NCI-H1694 (cell line): ENCODE measurements at regions not wholly inside any gene's neighbourhood (a gene's known extent, or its start where the extent isn't known, plus 50 kb on each side); places are given as distances from the start of the nearest gene placed in this dataset.
"Not testable (repeated sequence)": the region's sequence is repeated elsewhere in the genome, so short reads cannot be mapped to it uniquely, and the experiment has no call there.

Source experiments
- DNase-seq: peaks from one replicate; lab custom pipeline; 2025; lab: John Stamatoyannopoulos, UW

DNA sequence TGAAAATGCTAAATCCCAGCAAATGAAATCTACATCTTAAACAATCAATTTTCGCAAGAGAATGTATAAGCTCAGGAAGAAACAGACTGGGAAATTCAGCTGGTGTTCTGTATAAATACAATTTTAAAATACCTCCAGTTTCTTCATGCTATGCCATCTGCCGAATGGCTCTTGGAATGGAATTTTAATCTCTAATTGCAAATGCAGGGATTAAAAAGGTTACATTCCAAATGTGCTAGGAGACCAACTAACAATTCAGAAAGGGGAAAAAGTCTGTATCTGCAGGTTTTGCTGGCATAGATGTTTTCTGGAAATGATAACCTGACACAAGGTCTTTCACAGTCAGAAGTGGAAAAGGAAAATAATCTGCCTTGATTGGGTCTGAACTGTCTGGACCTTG is 379.7 kb downstream of the MAT2B start:
- no peak for DNase-seq

DNA sequence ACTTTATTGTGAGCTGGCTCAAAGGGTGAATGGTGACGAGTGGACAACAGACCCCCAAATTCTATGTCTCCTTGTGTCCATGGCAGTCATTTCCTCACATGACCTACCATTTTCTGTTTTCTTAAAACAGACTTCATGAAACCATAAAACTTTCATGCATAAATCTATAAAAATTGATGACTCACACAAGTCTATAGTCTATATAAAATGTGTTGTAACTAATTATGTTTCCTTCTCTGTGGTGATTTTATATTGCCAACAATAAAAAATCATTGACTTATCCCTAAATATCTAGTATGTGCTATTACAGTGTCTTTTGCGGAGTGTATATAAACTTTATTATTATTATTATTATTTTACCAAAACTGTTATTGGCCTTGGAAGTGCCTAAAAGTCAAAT is 382.4 kb downstream of the MAT2B start:
- DNase-seq = no peak

DNA sequence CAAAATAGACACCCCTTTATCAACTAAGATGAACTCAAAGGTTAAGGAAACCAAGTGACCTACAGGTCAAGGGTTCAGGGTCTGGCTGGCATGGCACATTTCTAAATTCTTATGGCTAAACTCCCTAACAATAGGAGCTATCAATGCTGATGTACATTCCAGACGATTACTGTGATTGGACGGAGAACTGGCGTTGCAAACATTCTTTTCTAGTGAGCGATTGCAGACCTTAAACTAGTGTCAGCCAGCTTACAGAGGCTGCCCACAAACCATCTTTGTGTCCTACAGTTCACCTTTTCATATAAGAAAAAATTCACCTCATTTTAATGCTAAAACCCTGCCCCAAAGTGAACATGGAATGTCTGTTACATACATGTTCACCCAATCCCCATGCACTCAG is 382.9 kb downstream of the MAT2B start:
- no peak for DNase-seq

DNA sequence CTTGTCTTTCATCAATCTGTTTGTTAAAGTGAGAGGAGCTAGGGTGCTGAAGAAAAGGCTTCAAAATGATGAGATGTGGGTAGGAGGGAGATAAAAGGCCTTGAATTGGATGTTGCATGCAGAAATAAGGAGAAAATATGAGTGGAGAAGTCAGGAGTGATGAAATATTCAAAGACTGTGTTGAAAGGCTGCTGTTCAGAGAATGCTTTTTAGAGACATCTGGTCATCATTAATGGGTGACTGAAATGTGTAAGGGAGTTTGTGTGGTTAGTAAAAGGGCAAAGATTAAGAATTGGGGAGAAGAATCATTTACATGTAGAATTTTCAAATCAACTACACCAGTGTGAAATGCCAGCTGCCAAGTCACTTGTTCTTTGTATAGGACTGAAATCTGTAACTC is 383.9 kb downstream of the MAT2B start:
- DNase-seq = no peak

DNA sequence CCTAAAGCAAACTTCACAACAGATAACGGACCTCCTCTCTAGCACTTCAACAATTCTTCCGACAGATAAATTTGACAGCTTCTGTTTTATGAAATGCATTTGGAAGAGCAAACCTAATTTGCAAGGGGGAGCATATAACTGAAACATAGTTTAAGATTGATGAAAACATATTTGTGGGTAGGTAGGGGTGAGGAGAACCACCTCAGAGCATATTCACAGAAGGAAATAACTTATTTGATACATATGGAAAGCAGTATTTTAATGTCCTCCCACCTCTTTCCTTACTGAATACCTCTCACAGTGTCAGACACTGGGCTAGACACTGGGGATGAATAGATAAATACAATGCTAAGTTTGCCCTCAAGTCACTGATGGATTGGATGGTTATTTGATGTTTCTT is 384.8 kb downstream of the MAT2B start:
- no peak for DNase-seq

DNA sequence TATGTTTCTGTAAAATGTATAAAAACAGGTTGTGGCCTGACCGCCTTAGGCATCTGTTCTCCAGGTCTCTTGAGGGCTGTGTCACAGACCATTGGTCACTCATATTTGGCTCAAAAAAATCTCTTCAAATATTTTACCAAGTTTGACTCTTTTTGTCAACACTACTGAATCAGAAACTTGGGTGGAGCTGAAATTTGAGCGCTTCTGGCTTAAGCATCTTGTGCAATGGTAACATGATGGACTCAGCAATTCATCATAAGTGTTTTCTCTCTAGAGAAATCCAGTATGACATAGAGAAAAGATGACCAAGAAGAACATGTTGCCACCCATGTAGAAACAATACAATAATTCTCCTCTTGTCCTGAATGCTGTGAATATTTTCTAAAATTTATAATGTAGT is 387.9 kb downstream of the MAT2B start:
- DNase-seq = no peak

DNA sequence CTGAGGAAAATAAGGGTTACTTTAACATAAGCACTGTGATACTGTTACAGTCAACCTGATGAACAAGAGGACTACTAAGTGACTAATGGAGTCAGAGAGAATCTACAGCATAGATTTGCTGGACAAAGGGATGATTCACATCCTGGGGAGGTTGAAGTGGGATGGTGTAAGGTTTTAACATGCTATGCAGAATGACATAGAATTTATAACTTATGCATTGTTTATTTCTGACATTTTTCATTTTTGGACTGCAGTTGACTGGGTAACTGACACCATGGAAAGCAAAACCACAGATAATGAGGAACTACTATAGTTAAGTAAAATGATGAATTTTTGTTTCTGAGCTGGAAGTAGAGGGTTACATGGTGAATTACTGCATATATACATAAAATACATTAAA is 389.2 kb downstream of the MAT2B start:
- no peak for DNase-seq

DNA sequence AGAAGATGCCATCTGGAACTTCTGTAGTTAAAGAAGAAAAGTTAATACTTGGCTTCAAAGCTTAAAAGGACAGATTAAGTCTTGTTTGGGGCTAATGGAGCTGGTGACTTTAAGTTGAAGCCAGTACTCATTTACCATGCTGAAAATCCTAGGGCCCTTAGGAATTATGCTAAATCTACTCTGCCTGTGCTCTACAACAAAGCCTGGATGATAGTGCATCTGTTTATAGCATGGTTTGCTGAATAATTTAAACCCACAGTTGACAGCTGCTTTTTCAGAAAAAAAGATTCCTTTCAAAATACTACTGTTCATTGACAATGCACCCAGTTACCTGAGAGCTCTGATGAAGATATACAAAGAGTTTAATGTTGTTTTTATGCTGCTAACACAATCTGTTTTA is 393.5 kb downstream of the MAT2B start:
- no peak for DNase-seq

DNA sequence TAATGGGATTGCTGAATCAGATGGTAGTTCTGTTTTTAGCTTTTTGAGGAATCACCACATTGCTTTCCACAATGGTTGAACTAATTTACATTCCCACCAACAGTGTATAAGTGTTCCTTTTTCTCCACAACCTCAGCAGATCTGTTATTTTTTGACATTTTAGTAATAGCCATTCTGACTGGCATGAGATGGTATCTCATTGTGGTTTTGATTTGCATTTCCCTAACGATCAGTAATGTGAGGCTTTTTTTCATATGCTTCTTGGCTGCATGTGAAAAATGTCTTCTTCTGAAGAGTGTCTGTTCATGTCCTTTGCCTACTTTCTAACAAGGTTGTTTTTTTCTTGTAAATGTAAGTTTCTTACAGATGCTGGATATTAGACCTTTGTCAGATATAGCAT is 402.4 kb downstream of the MAT2B start:
- DNase-seq = not testable (repeated sequence)

DNA sequence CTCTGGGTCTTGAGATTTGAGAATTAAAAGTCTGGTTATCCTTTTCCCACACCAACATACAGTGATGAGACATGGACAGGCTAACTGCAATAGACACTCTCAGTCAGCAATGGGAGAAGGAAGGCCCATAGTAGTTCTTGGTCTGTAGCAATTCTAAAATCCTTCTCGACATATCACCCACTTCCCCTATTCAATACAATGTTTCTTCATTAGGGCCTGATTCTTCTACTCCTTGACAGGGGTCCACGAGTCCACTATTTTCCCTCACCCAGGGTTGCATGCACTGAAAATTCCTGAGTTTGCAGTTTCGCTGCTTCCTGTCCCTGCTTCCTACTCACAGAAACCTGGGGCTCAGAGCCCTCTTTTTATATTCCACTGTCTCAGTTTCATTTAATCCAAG is 402.8 kb downstream of the MAT2B start:
- DNase-seq = no peak

DNA sequence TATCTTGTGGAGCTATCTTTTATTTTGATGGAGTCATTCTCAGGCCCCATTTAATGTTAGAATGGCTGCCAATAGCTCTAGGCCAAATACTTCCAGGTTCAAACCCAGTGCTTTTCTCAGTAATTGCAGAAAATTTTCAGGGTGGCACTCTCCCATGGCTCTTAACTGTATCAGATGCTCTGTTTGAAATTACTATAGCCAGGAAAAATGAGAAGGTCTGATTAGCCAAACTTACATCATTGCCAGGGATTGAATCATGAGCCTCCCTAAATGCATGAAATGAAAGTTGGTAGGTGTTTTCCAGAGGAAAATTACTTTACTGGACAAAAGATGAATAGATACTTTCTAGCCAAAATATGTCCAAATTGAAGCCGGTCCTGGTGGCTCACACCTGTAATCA is 404.8 kb downstream of the MAT2B start:
- no peak for DNase-seq

DNA sequence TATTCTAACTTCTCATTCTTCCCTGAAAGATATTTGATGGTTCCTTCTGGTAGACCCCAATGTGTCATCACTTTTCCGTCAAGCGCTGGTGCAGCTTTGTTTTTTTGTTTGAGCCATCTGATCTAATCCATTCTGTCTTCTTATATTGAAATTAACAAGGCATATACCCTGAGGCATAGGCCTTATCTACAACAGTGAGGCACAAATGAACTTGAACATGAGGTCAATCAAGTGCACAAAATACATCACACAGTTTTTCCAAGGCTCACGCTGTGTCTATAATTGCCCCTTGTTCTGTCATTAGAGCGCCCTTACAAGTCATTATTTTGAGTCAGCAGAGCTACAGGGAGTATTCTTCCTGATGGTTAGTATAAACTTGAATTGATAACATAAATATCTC is 406.6 kb downstream of the MAT2B start:
- no peak for DNase-seq

DNA sequence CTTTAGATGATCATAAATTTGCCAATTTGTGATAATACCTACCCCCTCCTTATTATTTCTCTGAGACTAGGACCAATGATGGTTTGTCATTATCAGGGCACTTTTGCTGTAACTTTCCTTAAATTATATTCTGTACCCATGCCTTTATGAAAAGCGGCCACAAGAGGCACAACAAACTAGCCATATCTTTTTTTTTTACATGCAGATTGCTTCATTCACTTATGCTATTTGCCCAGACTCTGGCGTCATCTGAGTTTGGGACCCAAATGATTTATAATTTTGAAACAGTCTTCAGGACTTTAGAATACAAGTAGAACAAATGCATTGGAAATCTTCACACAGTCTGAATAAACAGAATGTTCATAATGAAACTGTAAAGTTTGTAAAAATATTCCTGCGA is 408.1 kb downstream of the MAT2B start:
- no peak for DNase-seq

DNA sequence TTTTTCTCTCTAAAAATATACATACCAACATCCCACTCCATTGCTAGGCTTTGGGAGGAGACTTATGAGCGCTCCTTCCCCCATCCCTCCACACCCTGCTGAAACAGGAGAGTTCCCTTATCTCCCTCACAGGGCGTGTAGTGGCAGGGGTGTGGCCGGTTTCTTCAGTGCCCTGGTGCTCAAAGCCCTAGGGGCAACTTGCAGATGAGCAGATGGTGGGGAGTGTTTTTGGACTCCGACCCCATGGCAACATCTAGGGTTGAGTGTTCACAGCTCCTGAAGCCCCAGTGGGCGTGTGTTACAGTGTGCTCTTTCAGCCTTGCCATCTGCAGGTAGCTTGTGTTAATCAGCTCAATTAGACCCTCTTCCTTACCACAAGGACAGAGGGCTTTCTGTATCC is 409.5 kb downstream of the MAT2B start:
- peak; percentile 83 for DNase-seq

DNA sequence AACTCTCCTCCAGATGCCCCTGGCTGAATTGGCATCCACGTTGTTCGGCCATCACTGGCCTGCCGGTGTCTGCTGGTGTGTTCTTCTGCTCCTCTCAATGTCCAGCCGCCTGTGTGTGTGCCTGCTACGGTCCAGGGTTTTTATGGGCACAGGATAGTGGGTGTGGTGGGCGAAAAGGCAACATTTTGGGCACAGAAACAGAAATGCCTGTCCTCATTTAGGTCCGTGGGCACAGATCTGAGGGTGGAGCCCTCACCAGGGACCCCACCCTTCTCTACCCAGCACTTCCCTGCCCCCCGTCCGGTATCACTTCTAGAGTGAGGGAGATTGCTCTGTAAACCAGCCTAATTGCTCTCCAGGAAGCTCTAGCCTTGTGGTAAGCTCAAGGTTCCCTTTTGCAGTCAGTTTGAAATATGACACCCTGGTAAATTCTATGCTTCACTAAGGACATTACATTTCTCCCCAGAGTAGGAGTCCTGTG is 410.1 kb downstream of the MAT2B start:
- DNase-seq = peak; percentile 41

DNA sequence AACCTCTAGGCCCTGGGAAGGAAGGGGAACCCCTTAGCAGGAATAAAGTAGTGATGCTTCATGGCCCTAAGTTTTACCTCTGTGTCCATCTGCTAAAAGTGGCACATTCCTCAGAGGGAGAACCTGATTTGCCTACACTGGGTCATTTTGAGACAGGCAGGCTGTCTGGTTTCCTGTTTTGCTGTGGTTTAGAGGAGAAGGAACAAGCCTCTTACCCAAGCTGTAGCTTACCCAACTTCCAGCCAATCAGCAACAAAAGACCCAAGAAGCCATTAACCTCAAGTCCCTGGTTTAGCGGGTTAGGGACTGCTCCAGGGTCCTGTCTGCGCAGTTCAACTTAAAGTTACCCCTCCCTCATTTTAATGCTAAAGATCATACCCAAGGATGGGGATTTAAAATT is 411.0 kb downstream of the MAT2B start:
- no peak for DNase-seq

DNA sequence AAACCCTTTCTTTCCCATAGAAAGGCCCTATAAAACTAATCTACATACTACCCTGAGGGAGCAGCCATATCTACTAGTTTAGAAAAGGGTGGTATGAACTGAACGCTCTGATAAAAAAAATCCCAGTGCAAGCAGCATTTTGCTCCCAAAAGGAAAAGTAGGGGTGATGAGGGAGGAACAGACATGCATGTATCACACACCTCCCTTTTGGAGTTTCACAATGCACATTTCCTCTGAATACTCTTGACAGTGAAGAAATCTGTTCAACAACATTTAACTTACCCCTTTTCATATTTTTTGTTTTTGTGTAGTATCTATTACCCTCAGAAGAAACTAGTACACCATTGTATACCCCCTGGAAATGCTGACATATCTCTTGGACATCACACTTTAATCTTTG is 411.4 kb downstream of the MAT2B start:
- DNase-seq = no peak

DNA sequence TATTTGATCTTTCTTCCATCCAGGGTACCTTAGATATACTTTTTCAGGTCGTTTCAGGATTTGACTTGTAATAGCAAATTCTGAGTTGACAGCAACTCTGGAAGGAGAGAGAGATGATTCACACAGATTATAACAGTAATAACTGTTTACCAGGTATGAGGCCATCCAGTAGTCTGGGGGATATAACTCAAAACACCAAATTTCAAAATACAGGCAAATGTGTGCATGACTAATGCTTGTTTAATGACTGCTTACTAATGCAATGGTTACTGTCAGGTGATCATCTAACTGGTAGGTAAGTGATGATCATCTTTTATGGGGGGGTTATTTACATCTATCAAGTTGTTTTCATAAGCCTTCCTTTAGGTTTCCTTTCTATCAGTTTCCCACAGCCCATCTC is 412.3 kb downstream of the MAT2B start:
- no peak for DNase-seq

DNA sequence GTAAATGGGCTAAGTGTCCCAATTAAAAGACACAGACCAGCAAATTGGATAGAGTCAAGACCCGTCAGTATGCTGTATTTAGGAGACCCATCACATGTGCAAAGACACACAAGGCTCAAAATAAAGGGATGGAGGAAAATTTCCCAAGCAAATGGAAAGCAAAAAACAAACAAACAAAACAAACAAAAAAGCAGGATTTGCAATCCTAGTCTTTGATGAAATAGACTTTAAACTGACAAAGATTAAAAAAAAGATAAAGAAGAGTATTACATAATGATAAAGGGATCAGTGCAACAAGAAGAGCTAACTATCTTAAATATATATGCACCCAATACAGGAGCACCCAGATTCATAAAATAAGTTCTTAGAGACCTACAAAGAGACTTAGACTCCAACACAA is 429.6 kb downstream of the MAT2B start:
- not testable (repeated sequence) for DNase-seq

DNA sequence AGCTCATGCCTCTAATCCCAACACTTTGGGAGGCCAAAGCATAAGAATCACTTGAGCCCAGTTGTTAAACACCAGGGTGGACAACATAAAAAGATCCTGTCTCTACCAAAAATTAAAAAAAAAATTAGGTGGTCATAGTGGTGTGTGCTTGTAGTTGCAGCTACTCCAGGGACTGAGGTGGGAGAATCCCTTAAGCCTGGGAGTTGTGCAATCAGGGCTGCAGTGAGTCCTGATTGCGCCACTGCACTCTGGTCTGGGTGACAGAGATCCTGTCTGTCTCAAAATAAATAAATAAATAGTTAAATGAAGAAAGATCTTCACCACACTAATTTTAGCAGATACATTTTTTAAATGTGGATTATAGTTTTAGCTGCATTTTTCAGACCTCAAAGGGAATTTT is 433.2 kb downstream of the MAT2B start:
- DNase-seq = no peak

DNA sequence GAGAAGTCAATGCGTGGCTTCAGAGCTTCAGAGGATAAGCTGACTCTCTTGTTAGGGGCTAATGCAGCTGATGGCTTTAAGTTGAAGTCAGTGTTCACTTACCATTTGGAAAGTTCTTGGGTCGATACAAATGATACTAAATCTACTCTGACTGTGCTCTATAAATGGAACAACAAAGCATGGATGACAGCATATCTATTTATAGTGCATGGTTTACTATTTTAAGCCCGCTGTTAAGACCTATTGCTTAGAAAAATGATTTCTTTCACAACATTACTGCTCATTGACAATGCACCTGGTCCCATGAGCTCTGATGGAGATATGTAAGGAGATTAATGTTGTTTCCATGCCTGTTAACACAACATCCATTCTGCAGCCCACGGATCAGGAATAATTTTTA is 435.7 kb downstream of the MAT2B start:
- DNase-seq = no peak

DNA sequence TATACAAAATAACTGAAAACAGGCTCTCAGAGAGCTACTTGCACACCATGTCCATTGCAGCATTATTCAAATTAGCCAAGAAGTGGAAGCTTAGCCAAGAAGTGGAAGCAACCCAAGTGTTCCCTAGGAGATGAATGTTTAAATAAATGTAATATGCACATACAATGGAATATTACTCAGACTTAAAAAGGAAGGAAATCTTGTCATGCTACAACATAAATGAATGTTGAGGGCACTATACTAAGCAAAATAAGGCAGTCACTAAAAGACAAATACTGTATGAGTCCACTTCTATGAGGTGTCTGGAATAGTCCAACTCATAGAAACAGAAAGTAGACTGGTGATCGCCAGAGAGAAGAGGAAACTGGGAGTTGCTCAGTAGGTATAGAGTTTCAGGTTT is 438.1 kb downstream of the MAT2B start:
- no peak for DNase-seq

DNA sequence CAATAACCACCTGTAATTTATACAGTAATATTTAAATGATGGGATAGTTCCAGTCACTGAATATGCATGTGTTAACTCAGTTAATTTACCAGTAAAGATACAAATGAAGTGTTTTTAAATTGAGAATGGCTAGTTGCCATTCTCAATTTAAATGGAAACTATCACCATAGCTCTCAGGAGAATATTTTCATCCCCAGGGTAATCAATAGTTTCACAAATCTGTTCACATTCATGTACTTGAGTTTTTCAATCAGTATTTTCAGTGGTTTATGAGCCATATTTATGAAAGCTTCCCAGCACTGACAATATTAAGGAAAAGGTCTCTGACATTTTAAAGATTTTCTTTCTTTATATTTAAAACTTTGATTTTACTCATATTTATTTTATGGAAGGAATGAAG is 439.3 kb downstream of the MAT2B start:
- DNase-seq = no peak

DNA sequence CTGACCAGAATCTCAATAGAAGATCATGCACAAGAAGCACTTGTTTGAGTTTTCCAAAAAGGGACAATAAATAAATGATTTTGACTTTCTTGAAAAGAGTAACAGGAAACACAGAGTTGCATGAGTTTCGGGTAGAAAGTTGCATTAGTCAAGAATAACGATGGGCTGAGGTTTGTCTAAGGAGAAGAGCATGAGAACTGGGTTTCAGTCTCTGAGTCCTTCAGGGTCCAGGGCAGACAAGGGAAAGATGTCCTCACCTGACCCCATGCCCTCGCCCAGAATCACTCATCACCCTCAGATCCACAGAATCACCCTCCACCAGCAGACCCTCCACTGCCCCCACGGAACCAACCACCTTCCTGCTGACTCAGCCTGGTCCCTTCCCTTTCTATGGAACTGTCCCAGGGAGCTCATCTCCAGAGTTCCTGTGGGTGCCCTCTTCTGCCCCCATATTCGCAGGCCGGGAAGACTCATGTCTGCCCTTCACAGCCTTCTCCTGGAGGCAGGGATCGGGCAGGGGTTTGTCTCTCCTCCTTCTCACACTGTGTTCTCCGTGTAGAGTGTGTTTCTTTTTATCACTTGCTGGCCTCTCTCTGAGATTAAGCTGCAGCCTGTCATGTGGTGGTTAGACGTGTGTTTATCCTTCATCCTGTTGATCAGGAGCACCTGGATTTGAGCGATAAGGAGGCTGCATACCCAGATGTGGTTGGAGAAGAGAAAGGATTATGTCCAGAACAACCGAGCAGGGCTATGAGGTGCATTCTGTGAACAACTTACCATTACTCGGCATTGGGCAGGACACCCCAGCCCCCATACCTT is 442.6 kb downstream of the MAT2B start:
- DNase-seq = no peak
